ENCODE measurements at regions not wholly inside any gene's neighbourhood (a gene's known extent, or its start where the extent isn't known, plus 50 kb on each side); places are given as distances from the start of the nearest gene placed in this dataset.
"Not testable (repeated sequence)": the region's sequence is repeated elsewhere in the genome, so short reads cannot be mapped to it uniquely, and the experiment has no call there.

DNA sequence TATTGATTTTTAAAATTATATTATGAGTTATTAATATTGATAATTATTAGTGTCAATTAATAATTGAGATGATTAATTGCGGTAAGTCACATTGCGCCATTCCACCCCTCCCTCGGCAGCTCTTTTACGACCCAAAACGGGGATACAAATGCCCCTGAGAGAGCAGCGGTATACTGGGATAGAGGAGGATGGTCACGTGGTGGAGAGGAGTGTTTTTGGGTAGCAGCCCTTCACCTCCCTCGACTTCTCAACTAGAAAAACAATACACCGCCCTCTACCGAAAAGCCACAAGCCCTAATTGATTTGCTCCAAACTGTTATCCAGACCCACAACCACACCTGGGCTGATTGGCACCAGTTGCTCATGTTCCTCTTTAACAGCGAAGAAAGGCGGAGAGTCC, 71.0 kb downstream of the DAPL1 start:
- DNase-seq = not testable (repeated sequence)

DNA sequence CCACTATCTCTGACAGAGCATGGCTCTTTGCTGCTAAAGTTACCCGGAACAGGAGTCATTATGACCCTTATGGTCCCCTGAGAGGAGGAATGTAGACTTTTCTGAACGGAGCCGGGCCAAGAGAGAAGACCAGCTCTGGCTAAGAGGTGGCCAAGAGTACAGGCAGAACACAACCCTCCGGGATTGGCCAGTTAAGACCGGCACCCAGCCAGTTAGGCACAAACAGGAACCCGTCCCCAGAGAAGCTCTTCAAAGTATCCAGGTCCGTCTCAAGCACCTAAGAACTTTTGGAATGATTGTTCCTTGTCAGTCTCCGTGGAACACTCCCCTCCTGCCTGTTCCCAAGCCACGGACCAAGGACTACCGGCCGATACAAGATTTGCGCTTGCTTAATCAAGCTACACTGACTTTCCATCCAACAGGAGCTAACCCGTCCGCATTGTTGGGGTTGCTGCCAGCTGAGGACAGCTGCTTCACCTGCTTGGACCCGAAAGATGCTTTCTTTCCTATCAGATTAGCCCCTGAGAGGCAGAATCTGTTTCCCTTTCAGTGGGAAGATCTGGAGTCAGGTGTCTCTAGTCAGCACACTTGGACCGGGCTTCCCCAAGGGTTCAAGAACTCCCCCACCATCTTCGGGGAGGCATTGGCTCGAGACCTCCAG, 72.5 kb downstream of the DAPL1 start:
- not testable (repeated sequence) for DNase-seq

- peak; percentile 9 for DNase-seq
Observed at GRCh38 chr2:158868386-158868785, 73.3 kb downstream of the DAPL1 start.

GRCh38 chr2:158869122-158869521, 74.0 kb downstream of the DAPL1 start:
- not testable (repeated sequence) for DNase-seq

GRCh38 chr2:158869609-158870008, 74.5 kb downstream of the DAPL1 start:
- not testable (repeated sequence) for DNase-seq

GRCh38 chr2:158878003-158878402, 82.9 kb downstream of the DAPL1 start:
- DNase-seq = no peak

DNA sequence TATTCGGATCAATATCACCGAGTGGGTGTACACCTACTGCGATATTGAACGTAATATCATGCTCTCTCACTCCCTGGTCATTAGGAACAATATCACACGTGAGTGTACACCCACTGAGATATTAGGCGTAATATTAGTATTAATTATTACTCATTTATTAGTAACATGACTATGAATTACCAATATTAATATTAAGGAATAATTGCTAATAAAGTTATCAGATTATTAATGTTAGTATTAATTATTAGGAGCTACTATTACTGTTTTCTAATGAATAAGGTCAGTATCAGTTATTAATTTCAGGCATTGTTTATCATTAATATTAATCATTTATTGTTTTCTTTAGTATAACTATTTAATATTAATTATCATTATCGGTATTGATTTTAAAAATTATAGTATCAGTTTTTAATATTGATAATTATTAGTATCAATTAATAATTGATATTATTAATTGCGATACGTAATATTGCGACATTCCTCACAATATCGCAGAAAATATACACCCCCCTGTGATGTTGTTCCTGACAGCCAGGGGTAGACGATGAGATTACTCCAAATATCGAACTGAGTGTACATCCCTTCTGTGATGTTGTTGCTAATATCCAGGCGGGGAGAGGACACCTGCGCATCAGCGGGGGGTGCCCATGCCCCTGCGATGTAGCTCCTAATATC, 84.2 kb downstream of the DAPL1 start:
- no peak for DNase-seq

DNA sequence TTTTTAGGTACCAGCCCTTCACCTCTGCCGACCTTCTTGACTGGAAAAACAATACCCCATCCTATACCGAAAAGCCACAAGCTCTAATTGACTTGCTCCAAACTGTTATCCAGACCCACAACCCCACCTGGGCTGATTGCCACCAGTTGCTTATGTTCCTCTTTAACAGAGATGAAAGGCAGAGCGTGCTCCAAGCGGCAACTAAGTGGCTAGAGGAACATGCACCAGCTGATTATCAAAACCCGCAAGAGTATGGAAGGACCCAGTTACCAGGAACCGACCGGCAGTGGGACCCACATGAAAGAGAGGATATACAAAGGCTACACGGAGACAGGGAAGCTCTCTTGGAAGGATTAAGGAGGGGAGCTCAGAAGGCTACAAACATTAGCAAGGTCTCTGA, 86.1 kb upstream of the TANC1 start:
- DNase-seq = no peak

DNA sequence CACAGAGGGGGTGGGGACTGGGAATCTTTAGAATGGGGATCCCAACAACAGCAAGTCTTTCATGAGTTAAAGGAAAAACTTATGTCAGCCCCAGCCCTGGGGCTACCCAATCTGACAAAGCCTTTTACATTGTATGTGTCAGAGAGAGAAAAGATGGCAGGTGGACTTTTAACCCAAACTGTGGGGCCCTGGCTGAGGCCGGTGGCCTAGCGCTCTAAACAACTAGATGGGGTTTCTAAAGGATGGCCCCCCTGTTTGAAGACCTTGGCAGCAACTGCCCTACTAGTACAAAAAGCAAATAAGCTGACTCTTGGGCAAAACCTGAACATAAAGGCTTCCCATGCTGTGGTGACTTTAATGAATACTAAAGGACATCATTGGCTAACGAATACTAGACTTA, 83.9 kb upstream of the TANC1 start:
- not testable (repeated sequence) for DNase-seq

- peak; percentile 23 for DNase-seq
Observed at GRCh38 chr2:158885018-158885678, 83.3 kb upstream of the TANC1 start.

DNA sequence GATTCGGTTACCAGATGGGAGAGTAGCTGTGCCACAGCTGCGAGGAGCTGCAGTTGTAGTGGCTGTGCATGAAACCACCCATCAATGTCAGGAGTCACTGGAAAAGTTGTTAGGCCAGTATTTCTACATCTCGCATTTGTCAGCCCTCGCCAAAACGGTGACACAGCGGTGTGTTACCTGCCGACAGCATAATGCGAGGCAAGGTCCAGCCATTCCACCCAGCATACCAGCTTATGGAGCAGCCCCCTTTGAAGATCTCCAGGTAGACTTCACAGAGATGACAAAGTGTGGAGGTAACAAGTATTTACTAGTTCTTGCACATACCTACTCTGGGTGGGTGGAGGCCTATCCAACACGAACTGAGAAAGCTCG, 82.8 kb upstream of the TANC1 start:
- DNase-seq = not testable (repeated sequence)

DNA sequence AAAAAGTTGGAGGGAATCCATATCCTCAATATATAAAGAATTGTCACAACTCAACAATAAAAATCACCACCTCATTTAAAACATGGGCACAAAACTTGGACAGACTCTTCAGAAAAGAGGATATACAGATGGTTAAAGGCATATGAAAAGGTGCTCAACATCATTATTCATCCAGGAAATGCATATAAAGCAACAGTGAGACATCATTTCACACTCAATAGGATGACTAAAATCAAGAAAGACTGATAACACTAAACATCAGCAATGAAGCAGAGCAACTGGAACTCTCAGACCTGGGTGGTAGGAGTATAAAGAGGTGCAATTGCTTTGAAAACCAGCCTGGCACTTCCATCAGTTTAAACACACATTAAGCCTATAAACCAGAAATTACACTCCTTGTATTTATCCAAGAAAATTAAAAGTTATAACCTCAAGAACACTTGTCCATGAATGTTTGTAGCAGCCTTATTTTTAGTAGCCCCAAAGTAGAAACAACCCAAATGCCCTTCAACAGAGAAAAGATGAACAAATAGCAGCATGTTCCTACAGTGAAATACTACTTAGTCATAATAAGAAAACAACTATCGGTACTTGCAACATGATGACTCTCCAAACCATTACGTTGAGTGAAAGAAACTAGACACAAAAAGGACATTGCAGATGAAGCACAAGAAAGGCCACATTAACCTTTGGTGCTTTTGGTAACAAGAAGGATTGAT, 79.1 kb upstream of the TANC1 start:
- no peak for DNase-seq

GRCh38 chr2:158890296-158890905, 78.0 kb upstream of the TANC1 start:
- DNase-seq = peak; percentile 41

- DNase-seq = peak; percentile 23
Observed at GRCh38 chr2:158893026-158893425, 75.4 kb upstream of the TANC1 start.

GRCh38 chr2:158893474-158893873, 75.0 kb upstream of the TANC1 start:
- no peak for DNase-seq

DNA sequence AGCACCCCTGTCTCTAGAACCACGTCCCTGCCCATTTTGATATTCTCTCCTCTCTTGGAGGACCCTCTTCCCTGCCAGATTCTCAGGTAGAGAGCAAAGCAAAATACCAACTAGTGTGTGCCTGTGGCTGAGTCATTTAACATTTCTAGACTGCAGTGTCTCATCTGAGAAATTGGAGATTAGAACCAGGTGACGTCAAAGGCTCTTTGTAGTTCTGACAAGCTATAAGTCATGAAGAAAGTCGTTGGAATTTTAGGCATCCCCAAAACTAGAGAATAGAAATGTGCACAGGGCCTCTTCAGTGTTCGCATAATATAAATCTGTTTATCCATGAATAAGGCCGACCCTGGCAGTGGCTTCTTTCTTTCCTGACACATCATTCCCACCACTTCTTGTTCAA, 74.4 kb upstream of the TANC1 start:
- peak; percentile 15 for DNase-seq

DNA sequence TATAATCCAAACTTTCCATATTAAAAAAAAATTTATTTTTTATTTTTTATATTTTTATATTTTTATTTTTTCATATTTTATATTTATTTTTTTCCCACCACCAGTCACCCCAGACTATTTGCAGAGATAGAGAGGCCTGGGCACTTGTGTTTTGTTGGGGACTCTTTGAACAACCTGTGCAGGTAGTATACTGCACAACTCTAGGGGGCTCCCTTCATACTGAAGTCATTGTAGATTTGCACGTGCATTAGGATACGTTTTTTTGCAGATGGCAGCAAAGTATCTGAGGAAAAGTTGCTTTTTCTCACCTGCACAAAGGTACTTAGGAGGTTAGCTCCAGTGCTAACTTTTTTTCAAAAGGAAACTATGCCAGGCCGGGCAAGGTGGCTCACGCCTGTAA, 73.9 kb upstream of the TANC1 start:
- DNase-seq = no peak

GRCh38 chr2:158900345-158900744, 68.1 kb upstream of the TANC1 start:
- DNase-seq = no peak

GRCh38 chr2:158902005-158902398, 66.4 kb upstream of the TANC1 start:
- DNase-seq = no peak

- DNase-seq = no peak
Observed at GRCh38 chr2:158903711-158904405, 64.6 kb upstream of the TANC1 start.

- no peak for DNase-seq
Observed at GRCh38 chr2:158904627-158905177, 63.7 kb upstream of the TANC1 start.

DNA sequence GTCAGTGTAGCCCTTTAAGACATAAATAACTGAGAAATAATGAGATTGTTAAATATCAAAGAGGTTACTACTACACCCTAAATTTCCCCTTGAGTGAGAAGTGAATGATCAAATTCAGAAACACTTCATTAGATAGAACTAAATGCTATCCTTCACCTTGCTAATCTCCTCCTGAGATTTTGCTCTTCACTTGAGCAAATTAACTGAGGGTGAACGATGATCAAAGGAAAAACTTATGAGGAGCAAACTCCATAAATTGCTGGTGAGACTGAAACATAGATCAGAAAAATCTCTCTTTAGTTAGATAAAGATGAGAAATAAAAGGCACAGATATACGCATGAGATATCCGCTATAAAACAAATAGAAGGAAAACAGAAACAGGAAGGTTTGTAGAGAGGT, 63.1 kb upstream of the TANC1 start:
- DNase-seq = no peak
